Uterus (tissue), 2 donors: ENCODE measurements at regions not wholly inside any gene's neighbourhood (a gene's known extent, or its start where the extent isn't known, plus 50 kb on each side); places are given as distances from the start of the nearest gene placed in this dataset.

Experiments used
- CTCF ChIP-seq, 4 experiments: fragments of 200-600 bp in 2 of 4; fragments of 450-650 bp in 2 of 4; sonication (generic) in 2 of 4; IDR thresholded peaks; one replicate each; pipeline ENCODE4 v1.5.1; 2016 to 2019; ENCODE audit warnings: antibody characterized with exemption in 4 of 4, mild to moderate bottlenecking in 2 of 4, moderate library complexity in 1 of 4
- POLR2A ChIP-seq, 2 donors: fragments of 450-650 bp; IDR thresholded peaks; one replicate each; pipeline ENCODE4 v1.6.1; 2016; ENCODE audit warnings: antibody characterized with exemption in 2 of 2, mild to moderate bottlenecking in 1 of 2, moderate library complexity in 1 of 2

GRCh38 chr12:19847294-19848059 lies 408.2 kb downstream of the AEBP2 start:
- TF ChIP-seq CTCF (IDR thresholded peaks at IDR 0.05) (no peak), POLR2A (IDR thresholded peaks at IDR 0.05) (no peak)
